H1 (cell line): ENCODE measurements at regions not wholly inside any gene's neighbourhood (a gene's known extent, or its start where the extent isn't known, plus 50 kb on each side); places are given as distances from the start of the nearest gene placed in this dataset.

Source experiments
- CTCF ChIA-PET: fragments of 300-600 bp; sonication (Branson Sonifier 250); formaldehyde crosslinking; loops from one replicate; lab custom pipeline; 2021; ENCODE audit not compliant: partially characterized antibody; lab: Charles Lee
- POLR2A ChIA-PET: fragments of 300-600 bp; sonication (Branson Sonifier 250); formaldehyde crosslinking; loops from one replicate; lab custom pipeline; 2021; ENCODE audit warnings: inconsistent platforms; ENCODE audit not compliant: partially characterized antibody; lab: Charles Lee
- DNase-seq, 2 experiments: peaks; one replicate each; pipeline versions ENCODE4 v3.0.0 to v3.0.0-alpha.2; 2010 to 2022; ENCODE audit warnings: low spot score in 2 of 2, low read depth in 1 of 2, mixed read lengths in 1 of 2
- FAIRE-seq: peaks from 2 replicates; lab custom pipeline; 2011; peaks lifted over from hg19 to GRCh38; lab: Jason Lieb, UNC
- H2AFZ ChIP-seq: 2 replicates; pipeline ENCODE4 v1.8.1; 2012; ENCODE audit warnings: low read length, inconsistent platforms
- H2AK5ac ChIP-seq: 2 replicates; pipeline ENCODE4 v1.6.1; 2013; ENCODE audit warnings: low read depth, low read length
- H2BK120ac ChIP-seq: replicated peaks from 2 replicates; pipeline ENCODE3; 2013; ENCODE audit warnings: low read depth, low read length, inconsistent platforms
- H2BK12ac ChIP-seq: 2 replicates; pipeline ENCODE4 v1.6.1; 2013; ENCODE audit warnings: low read depth, low read length
- H2BK15ac ChIP-seq: 2 replicates; pipeline ENCODE4 v1.6.1; 2013; ENCODE audit warnings: low read length
- H2BK20ac ChIP-seq: 2 replicates; pipeline ENCODE4 v1.6.1; 2013; ENCODE audit warnings: low read length
- H2BK5ac ChIP-seq: 2 replicates; pipeline ENCODE4 v1.6.1; 2013; ENCODE audit warnings: low read depth, low read length
- H3K14ac ChIP-seq: 2 replicates; pipeline ENCODE4 v1.6.1; 2013; ENCODE audit warnings: inconsistent platforms; ENCODE audit not compliant: insufficient read length
- H3K18ac ChIP-seq: 2 replicates; pipeline ENCODE4 v1.6.1; 2013; ENCODE audit warnings: low read length; ENCODE audit errors: extremely low read depth
- H3K23ac ChIP-seq: 2 replicates; pipeline ENCODE4 v1.6.1; 2013; ENCODE audit warnings: inconsistent platforms; ENCODE audit not compliant: insufficient read length
- H3K23me2 ChIP-seq: 2 replicates; pipeline ENCODE4 v1.6.1; 2013; ENCODE audit warnings: low read depth, low read length
- H3K27ac ChIP-seq: 2 replicates; pipeline ENCODE4 v1.6.1; 2011; ENCODE audit warnings: low read depth, low read length, inconsistent platforms
- H3K27me3 ChIP-seq, 4 experiments: replicated peaks in 1 of 4; 1 replicate in 1 of 4; 2 replicates in 3 of 4; pipeline versions ENCODE4 v1.6.1 to v1.8.1; 2011 to 2013; ENCODE audit warnings: low read length in 3 of 4, mild to moderate bottlenecking in 3 of 4, inconsistent platforms in 2 of 4, mixed read lengths in 2 of 4, moderate library complexity in 1 of 4; ENCODE audit not compliant: control insufficient read depth in 3 of 4, insufficient read depth in 3 of 4; ENCODE audit errors: extremely low read depth in 1 of 4
- H3K36me3 ChIP-seq, 4 experiments: 2 replicates each; pipeline versions ENCODE4 v1.6.1 to v1.8.1; 2011 to 2013; ENCODE audit warnings: mild to moderate bottlenecking in 4 of 4, low read length in 3 of 4, moderate library complexity in 2 of 4, control low read depth in 1 of 4, inconsistent platforms in 1 of 4; ENCODE audit not compliant: insufficient read depth in 4 of 4, control insufficient read depth in 2 of 4
- H3K4ac ChIP-seq: replicated peaks from 2 replicates; pipeline ENCODE3; 2013; ENCODE audit warnings: low read length, low read depth, mixed read lengths, inconsistent platforms; ENCODE audit not compliant: insufficient read length
- H3K4me1 ChIP-seq, 4 experiments: replicated peaks in 1 of 4; 1 replicate in 1 of 4; 2 replicates in 3 of 4; pipeline versions ENCODE4 v1.6.1 to v1.8.1; 2011 to 2013; ENCODE audit warnings: low read length in 3 of 4, inconsistent platforms in 2 of 4, mixed read lengths in 1 of 4; ENCODE audit not compliant: insufficient read depth in 4 of 4, control insufficient read depth in 3 of 4
- H3K4me2 ChIP-seq, 2 experiments: 2 replicates each; pipeline versions ENCODE4 v1.6.1 to v1.8.1; 2011 to 2013; ENCODE audit warnings: low read depth in 2 of 2, low read length in 2 of 2, control low read depth in 1 of 2, inconsistent platforms in 1 of 2, mild to moderate bottlenecking in 1 of 2; ENCODE audit not compliant: insufficient read depth in 1 of 2
- H3K4me3 ChIP-seq, 4 experiments: fragments of 200-600, 300-600 bp in 1 of 4; sonication (generic), shearing (Covaris generic), sonication (Bioruptor Twin) in 1 of 4; 2 replicates each; pipeline versions ENCODE4 v1.5.1 to v1.8.1; 2011 to 2016; ENCODE audit warnings: low read length in 4 of 4, low read depth in 3 of 4, control low read depth in 2 of 4, inconsistent platforms in 2 of 4, mild to moderate bottlenecking in 2 of 4, mixed read lengths in 1 of 4, moderate library complexity in 1 of 4; ENCODE audit not compliant: insufficient read depth in 2 of 4; ENCODE audit errors: extremely low read depth in 1 of 4
- H3K56ac ChIP-seq: replicated peaks from 2 replicates; pipeline ENCODE3; 2013; ENCODE audit warnings: low read depth, mild to moderate bottlenecking, mixed read lengths, low read length, inconsistent platforms; ENCODE audit not compliant: insufficient read length
- H3K79me1 ChIP-seq: 2 replicates; pipeline ENCODE4 v1.6.1; 2013; ENCODE audit warnings: low read depth, low read length, control low read depth
- H3K79me2 ChIP-seq, 2 experiments: 2 replicates each; pipeline versions ENCODE4 v1.6.1 to v1.8.1; 2012 to 2013; ENCODE audit warnings: low read length in 2 of 2, mild to moderate bottlenecking in 2 of 2, inconsistent platforms in 1 of 2; ENCODE audit not compliant: insufficient read depth in 2 of 2, control insufficient read depth in 1 of 2
- H3K9ac ChIP-seq, 4 experiments: replicated peaks in 1 of 4; 1 replicate in 1 of 4; 2 replicates in 3 of 4; pipeline versions ENCODE4 v1.6.1 to v1.8.1; 2011 to 2013; ENCODE audit warnings: low read depth in 3 of 4, low read length in 3 of 4, control low read depth in 2 of 4, mild to moderate bottlenecking in 2 of 4, moderate library complexity in 2 of 4, inconsistent platforms in 1 of 4; ENCODE audit errors: extremely low read depth in 1 of 4
- H3K9me3 ChIP-seq, 2 experiments: 2 replicates each; pipeline versions ENCODE4 v1.6.1 to v1.8.1; 2012 to 2013; ENCODE audit warnings: mild to moderate bottlenecking in 2 of 2, moderate library complexity in 2 of 2, control low read depth in 1 of 2, inconsistent platforms in 1 of 2, low read depth in 1 of 2, low read length in 1 of 2, mixed read lengths in 1 of 2; ENCODE audit not compliant: insufficient read depth in 2 of 2
- H4K20me1 ChIP-seq, 2 experiments: replicated peaks in 1 of 2; 2 replicates each; pipeline versions ENCODE3 to v1.8.1; 2011 to 2013; ENCODE audit warnings: inconsistent platforms in 2 of 2, low read length in 2 of 2, mild to moderate bottlenecking in 1 of 2; ENCODE audit not compliant: insufficient read depth in 2 of 2, control insufficient read depth in 1 of 2
- H4K5ac ChIP-seq: 2 replicates; pipeline ENCODE4 v1.6.1; 2013; ENCODE audit warnings: low read length, low read depth, mixed read lengths, inconsistent platforms; ENCODE audit not compliant: insufficient read length
- H4K8ac ChIP-seq: 2 replicates; pipeline ENCODE4 v1.8.0; 2013; ENCODE audit warnings: mild to moderate bottlenecking, moderate library complexity, low read length, inconsistent platforms; ENCODE audit not compliant: insufficient read depth; ENCODE audit errors: extremely low read depth
- H4K91ac ChIP-seq: replicated peaks from 2 replicates; pipeline ENCODE3; 2013; ENCODE audit warnings: low read length, mixed read lengths, inconsistent platforms; ENCODE audit not compliant: insufficient read length
- BCL11A ChIP-seq, 2 experiments: IDR thresholded peaks; one replicate each; pipeline ENCODE4 v1.6.1; 2011; ENCODE audit warnings: low read depth in 2 of 2, low read length in 2 of 2, mild to moderate bottlenecking in 2 of 2
- BRCA1 ChIP-seq: IDR thresholded peaks from 2 replicates; pipeline ENCODE4 v1.6.1; 2012; ENCODE audit warnings: low read depth, low read length, improper control_type of control experiment
- E2F6 ChIP-seq: IDR thresholded peaks from 2 replicates; pipeline ENCODE4 v1.6.1; 2012; ENCODE audit warnings: inconsistent platforms
- KDM1A ChIP-seq: fragments of 200-600, 300-600 bp; sonication (generic); IDR thresholded peaks from 2 replicates; pipeline ENCODE4 v1.7.1; 2016; ENCODE audit warnings: mild to moderate bottlenecking, low read length, borderline replicate concordance
- MAFK ChIP-seq: IDR thresholded peaks from 2 replicates; pipeline ENCODE4 v1.6.1; 2012; ENCODE audit warnings: low read depth, mild to moderate bottlenecking, improper control_type of control experiment, low read length
- NANOG ChIP-seq: IDR thresholded peaks from 2 replicates; pipeline ENCODE4 v1.6.1; 2011; ENCODE audit warnings: low read length, low read depth, mild to moderate bottlenecking, inconsistent platforms; ENCODE audit not compliant: insufficient read depth, poor library complexity, severe bottlenecking
- POLR2AphosphoS5 ChIP-seq: IDR thresholded peaks from 2 replicates; pipeline ENCODE4 v1.6.1; 2011; ENCODE audit warnings: low read depth, low read length
- SP1 ChIP-seq: IDR thresholded peaks from 2 replicates; pipeline ENCODE4 v1.6.1; 2011; ENCODE audit warnings: low read depth, low read length
- TAF1 ChIP-seq: IDR thresholded peaks from 2 replicates; pipeline ENCODE4 v1.6.1; 2011; ENCODE audit warnings: mild to moderate bottlenecking, low read depth, low read length
- ZNF274 ChIP-seq: IDR thresholded peaks from 2 replicates; pipeline ENCODE4 v1.7.0; 2012; ENCODE audit warnings: low read length, borderline replicate concordance; ENCODE audit errors: extremely low read depth
- WGBS, 2 experiments: shearing (Covaris generic) in 1 of 2; methylation state at CpG; one replicate each; pipeline versions ENCODE4 v1.1.6 to v1.1.7; 2013 to 2015; ENCODE audit warnings: low lambda C conversion rate in 2 of 2, mixed read lengths in 2 of 2, inconsistent platforms in 1 of 2, low coverage in 1 of 2, missing lambda C conversion rate in 1 of 2; ENCODE audit not compliant: insufficient replicate concordance in 2 of 2, insufficient coverage in 1 of 2, insufficient read length in 1 of 2; ENCODE audit errors: extremely low coverage in 1 of 2, missing lambda C conversion rate in 1 of 2; 5-methylcytosine and 5-hydroxymethylcytosine counted together

GRCh38 chr15:53208751-53209150 lies 418.6 kb upstream of the ONECUT1 start:
- H3K23me2 ChIP-seq: no peaks in the 10 kb centered on the region
- peaks cover 0 to 2% (median 0%) of the 10 kb centered on the region in 4 experiments; a peak in 1 of 7 replicates for H3K4me1 ChIP-seq
- H2BK12ac ChIP-seq: no peak overlapping the region
- no peak overlapping the region for H3K4me2 ChIP-seq
- no peak overlapping the region for H4K5ac ChIP-seq
- H2BK5ac ChIP-seq: no peak overlapping the region
- H3K4me3 ChIP-seq: no peak overlapping the region
- H3K56ac ChIP-seq: no peak overlapping the region
- FAIRE-seq (no peak), DNase-seq (no peak)
- H2BK20ac ChIP-seq: no peak overlapping the region
- no peaks in the 10 kb centered on the region for H3K79me2 ChIP-seq
- no peak overlapping the region for H3K14ac ChIP-seq
- no peak overlapping the region for H2BK15ac ChIP-seq
- H2AK5ac ChIP-seq: no peak overlapping the region
- no peaks in the 10 kb centered on the region for H3K27me3 ChIP-seq
- no peaks in the 10 kb centered on the region for H4K20me1 ChIP-seq
- H4K91ac ChIP-seq: no peak overlapping the region
- H3K23ac ChIP-seq: no peak overlapping the region
- no peak overlapping the region for H3K18ac ChIP-seq
- H3K27ac ChIP-seq: no peak overlapping the region
- H3K4ac ChIP-seq: no peak overlapping the region
- H3K9ac ChIP-seq: no peak overlapping the region
- H4K8ac ChIP-seq: no peak overlapping the region
- ChIA-PET POLR2A (no interaction called here), CTCF (interaction anchor here (0.6 to 2.6 kb wide), 4 partner anchors 12 to 426 kb away, joined by 3 to 9 read pairs (median 3); no protein-coding TSS in a partner anchor)
- H2AFZ ChIP-seq: no peak overlapping the region
- TF ChIP-seq TAF1 (no peak), POLR2AphosphoS5 (no peak), NANOG (no peak), SP1 (no peak), E2F6 (no peak), BCL11A (IDR thresholded peaks at IDR 0.05; ENCODE audit: low read depth in 2 of 2, low read length in 2 of 2) (no peak), KDM1A (no peak), ZNF274 (no peak), BRCA1 (no peak), MAFK (no peak)
- WGBS, 2 experiments: 83% methylated on average over 4 of the region's 4 CpGs; no CpG with 5 or more reads in 1 of the 2 experiments
- H3K79me1 ChIP-seq: no peaks in the 10 kb centered on the region
- peaks cover 3 to 4% of the 10 kb centered on the region in 2 experiments; a peak in 1 of 4 replicates for H3K9me3 ChIP-seq
- H3K36me3 ChIP-seq: no peaks in the 10 kb centered on the region
- H2BK120ac ChIP-seq: no peak overlapping the region
